ENCODE measurements at regions not wholly inside any gene's neighbourhood (a gene's known extent, or its start where the extent isn't known, plus 50 kb on each side); places are given as distances from the start of the nearest gene placed in this dataset.

DNA sequence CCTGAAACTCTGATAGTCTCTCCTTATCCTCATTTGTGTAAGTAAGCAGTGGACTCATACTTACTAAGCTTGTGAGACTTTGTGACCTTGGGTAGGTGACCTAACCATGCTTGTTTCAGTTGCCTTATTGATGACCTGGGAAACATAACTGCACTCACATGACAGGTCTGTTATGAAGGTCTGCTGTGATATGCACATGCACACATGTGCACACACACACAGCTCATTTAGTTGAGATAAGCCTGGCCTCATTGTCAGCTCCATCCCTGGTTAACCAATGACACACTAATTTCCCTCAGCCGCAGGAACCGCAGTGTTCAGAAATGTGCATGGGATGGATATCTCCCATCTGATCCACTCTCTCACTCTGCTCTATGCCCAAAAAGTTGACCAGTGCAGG lies 177.2 kb downstream of the GPAM start:
- intact Hi-C loops (cut with micrococcal nuclease) (loop anchor here (1.0 kb wide), 1 partner anchor 23 kb away; no protein-coding TSS in a partner anchor), dilution Hi-C loops (cut with MboI; ENCODE audit: extremely low pct_ligation_motif_present, low sequenced_read_pairs) (no loop called here)
- H3K9ac ChIP-seq (replicated peaks; ENCODE audit: extremely low read depth, insufficient read depth, low read length), result no peak overlapping the region
- DNase-seq (ENCODE audit: low read depth, low spot score) (no peak), FAIRE-seq (no peak)
- TF ChIP-seq POLR2A (IDR thresholded peaks at IDR 0.05; ENCODE audit: low read depth, low read length), result no peak
- no peak for TF ChIP-seq EZH2 (IDR thresholded peaks at IDR 0.05; ENCODE audit: borderline replicate concordance, low read depth, low read length, severe bottlenecking)
- TF ChIP-seq, protein P1, sequence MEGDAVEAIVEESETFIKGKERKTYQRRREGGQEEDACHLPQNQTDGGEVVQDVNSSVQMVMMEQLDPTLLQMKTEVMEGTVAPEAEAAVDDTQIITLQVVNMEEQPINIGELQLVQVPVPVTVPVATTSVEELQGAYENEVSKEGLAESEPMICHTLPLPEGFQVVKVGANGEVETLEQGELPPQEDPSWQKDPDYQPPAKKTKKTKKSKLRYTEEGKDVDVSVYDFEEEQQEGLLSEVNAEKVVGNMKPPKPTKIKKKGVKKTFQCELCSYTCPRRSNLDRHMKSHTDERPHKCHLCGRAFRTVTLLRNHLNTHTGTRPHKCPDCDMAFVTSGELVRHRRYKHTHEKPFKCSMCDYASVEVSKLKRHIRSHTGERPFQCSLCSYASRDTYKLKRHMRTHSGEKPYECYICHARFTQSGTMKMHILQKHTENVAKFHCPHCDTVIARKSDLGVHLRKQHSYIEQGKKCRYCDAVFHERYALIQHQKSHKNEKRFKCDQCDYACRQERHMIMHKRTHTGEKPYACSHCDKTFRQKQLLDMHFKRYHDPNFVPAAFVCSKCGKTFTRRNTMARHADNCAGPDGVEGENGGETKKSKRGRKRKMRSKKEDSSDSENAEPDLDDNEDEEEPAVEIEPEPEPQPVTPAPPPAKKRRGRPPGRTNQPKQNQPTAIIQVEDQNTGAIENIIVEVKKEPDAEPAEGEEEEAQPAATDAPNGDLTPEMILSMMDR (IDR thresholded peaks at IDR 0.05; ENCODE audit: extremely low read depth in 1 of 2, insufficient read depth in 1 of 2, low read depth in 1 of 2, low read length in 2 of 2), result no peak
- TF ChIP-seq, protein P2, sequence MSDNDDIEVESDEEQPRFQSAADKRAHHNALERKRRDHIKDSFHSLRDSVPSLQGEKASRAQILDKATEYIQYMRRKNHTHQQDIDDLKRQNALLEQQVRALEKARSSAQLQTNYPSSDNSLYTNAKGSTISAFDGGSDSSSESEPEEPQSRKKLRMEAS (IDR thresholded peaks at IDR 0.05; ENCODE audit: insufficient read depth, insufficient read length), result no peak
- TF ChIP-seq JUN (IDR thresholded peaks at IDR 0.05; ENCODE audit: borderline replicate concordance, insufficient read depth, insufficient read length, low read depth), result no peak
- TF ChIP-seq GATA2 (IDR thresholded peaks at IDR 0.05; ENCODE audit: insufficient read depth, insufficient read length, low read depth, low read length), result no peak
- no peak overlapping the region for H3K27ac ChIP-seq (ENCODE audit: insufficient read depth, low read depth, low read length)
- no TSS peak for BruUV-seq (replicated peaks)
- H3K79me2 ChIP-seq (ENCODE audit: control insufficient read depth, insufficient read depth, low read length), result no peaks in the 10 kb centered on the region
- H3K4me2 ChIP-seq (ENCODE audit: insufficient read depth, low read length), result no peak overlapping the region
- no peaks in the 10 kb centered on the region for H4K20me1 ChIP-seq (replicated peaks; ENCODE audit: control insufficient read depth, extremely low read depth, insufficient read depth, low read length)
- no peaks in the 10 kb centered on the region for H3K4me1 ChIP-seq (ENCODE audit: control insufficient read depth, extremely low read depth, insufficient read depth, low read length)
- no peak overlapping the region for H2AFZ ChIP-seq (ENCODE audit: low read depth, low read length)
- H3K36me3 ChIP-seq (ENCODE audit: control insufficient read depth in 2 of 2, extremely low read depth in 1 of 2, insufficient read depth in 2 of 2, low read length in 2 of 2), result no peaks in the 10 kb centered on the region
- no peak overlapping the region for H3K4me3 ChIP-seq (replicated peaks in 1 of 3; ENCODE audit: insufficient read depth in 1 of 3, low read depth in 1 of 3, low read length in 3 of 3)
- CTCF ChIA-PET, result no interaction called here
- H3K9me3 ChIP-seq (replicated peaks; ENCODE audit: control insufficient read depth, insufficient read depth, low read length), result peaks cover 4% of the 10 kb centered on the region
- H3K9me1 ChIP-seq (replicated peaks; ENCODE audit: control insufficient read depth, extremely low read depth, insufficient read depth, low read length), result no peaks in the 10 kb centered on the region
- no peaks in the 10 kb centered on the region for H3K27me3 ChIP-seq (ENCODE audit: control insufficient read depth in 2 of 2, insufficient read depth in 2 of 2, low read length in 2 of 2)
- POLR2A ChIA-PET, result no interaction called here

DNA sequence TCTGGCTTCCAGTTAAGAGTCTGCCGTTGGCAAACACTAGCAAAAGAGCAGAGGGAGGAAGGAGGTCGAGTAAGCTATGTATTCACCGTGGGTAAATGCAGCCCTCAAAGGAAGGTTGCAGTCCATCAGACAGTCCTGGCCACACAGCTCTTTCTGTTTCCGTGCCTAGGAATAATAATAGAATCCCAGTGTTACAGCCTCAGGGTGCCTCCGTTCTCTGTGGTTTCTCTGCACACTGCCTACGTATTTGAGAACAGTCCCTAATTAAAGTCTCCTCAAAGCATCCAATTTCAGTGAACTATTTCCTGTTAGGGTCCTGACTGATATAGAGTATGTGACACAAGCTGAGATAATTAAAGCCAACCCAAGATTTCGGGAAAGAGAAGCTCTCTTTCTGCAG lies 176.7 kb downstream of the GPAM start:
- Histone ChIP-seq H2AFZ (ENCODE audit: low read depth, low read length) (no peak overlapping the region), H3K27me3 (ENCODE audit: control insufficient read depth in 2 of 2, insufficient read depth in 2 of 2, low read length in 2 of 2) (no peaks in the 10 kb centered on the region), H3K36me3 (ENCODE audit: control insufficient read depth in 2 of 2, extremely low read depth in 1 of 2, insufficient read depth in 2 of 2, low read length in 2 of 2) (no peaks in the 10 kb centered on the region), H3K9ac (replicated peaks; ENCODE audit: extremely low read depth, insufficient read depth, low read length) (no peak overlapping the region), H3K4me3 (replicated peaks in 1 of 3; ENCODE audit: insufficient read depth in 1 of 3, low read depth in 1 of 3, low read length in 3 of 3) (no peak overlapping the region), H3K4me2 (ENCODE audit: insufficient read depth, low read length) (no peak overlapping the region), H4K20me1 (replicated peaks; ENCODE audit: control insufficient read depth, extremely low read depth, insufficient read depth, low read length) (no peaks in the 10 kb centered on the region), H3K9me3 (replicated peaks; ENCODE audit: control insufficient read depth, insufficient read depth, low read length) (peaks cover 4% of the 10 kb centered on the region), H3K79me2 (ENCODE audit: control insufficient read depth, insufficient read depth, low read length) (no peaks in the 10 kb centered on the region), H3K4me1 (ENCODE audit: control insufficient read depth, extremely low read depth, insufficient read depth, low read length) (no peaks in the 10 kb centered on the region), H3K27ac (ENCODE audit: insufficient read depth, low read depth, low read length) (no peak overlapping the region), H3K9me1 (replicated peaks; ENCODE audit: control insufficient read depth, extremely low read depth, insufficient read depth, low read length) (no peaks in the 10 kb centered on the region)
- ChIA-PET POLR2A (no interaction called here), CTCF (no interaction called here)
- no TSS peak for BruUV-seq (replicated peaks)
- intact Hi-C loops (cut with micrococcal nuclease) (loop anchor here (1.0 kb wide), 1 partner anchor 22 kb away; no protein-coding TSS in a partner anchor), dilution Hi-C loops (cut with MboI; ENCODE audit: extremely low pct_ligation_motif_present, low sequenced_read_pairs) (no loop called here)
- FAIRE-seq, result no peak
- DNase-seq (ENCODE audit: low read depth, low spot score), result no peak
- TF ChIP-seq MYC (IDR thresholded peaks at IDR 0.05; ENCODE audit: low read depth, low read length) (no peak), POLR2A (IDR thresholded peaks at IDR 0.05; ENCODE audit: low read depth, low read length) (no peak), EZH2 (IDR thresholded peaks at IDR 0.05; ENCODE audit: borderline replicate concordance, low read depth, low read length, severe bottlenecking) (no peak), JUN (IDR thresholded peaks at IDR 0.05; ENCODE audit: borderline replicate concordance, insufficient read depth, insufficient read length, low read depth) (no peak), GATA2 (IDR thresholded peaks at IDR 0.05; ENCODE audit: insufficient read depth, insufficient read length, low read depth, low read length) (no peak), FOS (IDR thresholded peaks at IDR 0.05; ENCODE audit: borderline replicate concordance, insufficient read depth, low read length) (no peak), POLR2AphosphoS5 (IDR thresholded peaks at IDR 0.05; ENCODE audit: insufficient read depth, low read depth, low read length) (no peak)
- TF ChIP-seq, protein P1 (IDR thresholded peaks at IDR 0.05; ENCODE audit: extremely low read depth in 1 of 2, insufficient read depth in 1 of 2, low read depth in 1 of 2, low read length in 2 of 2), result no peak
- TF ChIP-seq, protein P2 (IDR thresholded peaks at IDR 0.05; ENCODE audit: insufficient read depth, insufficient read length), result no peak

All from endothelial cell of umbilical vein (primary cell).